SW 1271 (cell line): ENCODE measurements at regions not wholly inside any gene's neighbourhood (a gene's known extent, or its start where the extent isn't known, plus 50 kb on each side); places are given as distances from the start of the nearest gene placed in this dataset.
"Not testable (repeated sequence)": the region's sequence is repeated elsewhere in the genome, so short reads cannot be mapped to it uniquely, and the experiment has no call there.

ENCODE experiments used
- DNase-seq, 2 experiments: peaks; one replicate each; lab custom pipeline; 2025; lab: John Stamatoyannopoulos, UW

DNA sequence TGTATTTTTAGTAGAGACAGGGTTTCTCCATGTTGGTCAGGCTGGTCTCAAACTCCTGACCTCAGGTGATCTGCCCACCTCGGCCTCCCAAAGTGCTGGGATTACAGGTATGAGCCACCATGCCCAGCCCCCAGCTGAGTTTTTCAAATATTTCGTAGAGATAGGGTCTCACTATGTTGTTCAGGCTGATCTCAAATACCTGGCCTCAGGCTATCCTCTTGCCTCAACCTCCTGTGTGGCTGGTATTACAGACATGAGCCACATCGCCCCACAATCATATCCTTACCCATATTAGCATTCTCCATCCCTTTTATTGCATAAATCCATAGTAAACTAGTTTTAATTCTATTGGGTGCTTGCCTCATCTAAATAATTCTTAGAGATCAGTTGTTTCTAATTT lies 157.6 kb upstream of the HEY2 start:
- DNase-seq: not testable (repeated sequence)

DNA sequence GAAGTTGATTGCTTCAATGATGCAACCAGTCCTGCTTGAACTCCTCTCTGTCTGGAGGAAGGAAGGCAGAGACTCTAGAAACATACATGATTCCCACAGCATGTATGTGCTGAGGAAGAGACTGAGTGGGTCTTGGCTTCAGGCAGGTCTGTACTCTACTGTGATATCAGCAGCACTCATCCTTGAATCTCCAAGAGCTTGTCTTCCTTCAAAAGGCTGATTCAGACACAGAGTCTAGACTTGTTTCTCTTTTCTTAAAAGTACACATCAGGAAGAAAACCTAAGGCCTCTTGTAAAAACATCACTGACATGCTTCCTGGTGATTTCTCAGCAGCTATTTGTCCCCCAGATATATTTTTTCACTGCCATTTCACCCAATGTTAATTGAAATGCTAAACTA lies 155.7 kb upstream of the HEY2 start:
- DNase-seq: no peak

DNA sequence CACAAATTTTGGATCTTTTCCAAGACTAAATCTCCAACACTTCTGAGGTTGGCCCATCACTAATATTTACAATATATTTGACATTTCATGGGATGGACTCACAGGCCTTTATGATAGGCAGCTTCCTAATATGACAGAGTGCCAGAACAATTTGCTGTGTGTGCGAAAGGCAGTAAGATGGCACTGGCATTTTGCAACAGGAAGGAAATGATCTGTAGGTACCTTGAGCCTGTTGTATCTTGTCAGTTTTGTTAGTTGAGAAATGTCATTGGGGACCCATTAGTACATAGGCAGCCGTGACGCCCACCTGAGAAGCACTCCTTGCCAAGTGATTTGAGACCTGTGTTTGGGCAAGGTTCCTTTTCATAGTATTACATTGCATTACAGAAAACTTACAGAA lies 153.4 kb upstream of the HEY2 start:
- no peak for DNase-seq

DNA sequence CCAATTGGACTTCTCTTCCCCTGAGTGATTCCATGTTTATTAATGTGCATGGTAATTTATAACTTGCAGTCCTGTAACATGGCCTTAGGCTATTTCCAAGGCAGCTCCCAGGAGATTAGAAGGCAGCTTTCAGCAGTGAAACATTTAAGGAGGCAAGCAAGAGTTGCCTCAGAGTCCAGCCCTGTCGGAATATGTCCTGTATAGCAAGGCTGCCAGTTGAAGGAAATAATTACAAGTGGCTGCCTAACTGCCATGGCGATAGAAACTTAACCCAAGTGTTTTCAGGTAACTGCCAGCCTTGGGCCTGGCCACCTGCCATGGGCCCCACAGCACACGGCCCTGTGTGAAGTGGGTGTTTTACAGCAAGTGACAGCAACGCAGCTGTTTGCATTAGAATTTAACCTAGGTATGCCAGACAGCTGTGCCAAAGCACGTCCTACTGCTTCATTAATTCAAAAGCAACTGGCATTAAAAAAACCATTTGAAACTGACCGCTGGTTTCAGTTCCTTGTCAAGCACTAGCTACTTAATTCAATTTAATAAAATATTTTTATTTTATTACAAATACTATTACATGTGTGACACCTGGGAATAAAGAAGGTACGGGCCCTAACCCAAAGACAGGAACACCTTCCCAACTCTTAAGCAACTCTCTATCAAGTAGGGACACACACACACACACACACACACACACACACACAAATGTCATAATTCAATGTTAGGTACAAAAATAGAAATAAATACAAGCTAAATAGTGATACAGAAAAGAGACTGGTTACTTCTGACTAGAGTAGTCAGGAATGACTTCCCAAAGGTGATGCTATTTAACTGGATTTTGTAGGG lies 151.8 kb upstream of the HEY2 start:
- no peak for DNase-seq

DNA sequence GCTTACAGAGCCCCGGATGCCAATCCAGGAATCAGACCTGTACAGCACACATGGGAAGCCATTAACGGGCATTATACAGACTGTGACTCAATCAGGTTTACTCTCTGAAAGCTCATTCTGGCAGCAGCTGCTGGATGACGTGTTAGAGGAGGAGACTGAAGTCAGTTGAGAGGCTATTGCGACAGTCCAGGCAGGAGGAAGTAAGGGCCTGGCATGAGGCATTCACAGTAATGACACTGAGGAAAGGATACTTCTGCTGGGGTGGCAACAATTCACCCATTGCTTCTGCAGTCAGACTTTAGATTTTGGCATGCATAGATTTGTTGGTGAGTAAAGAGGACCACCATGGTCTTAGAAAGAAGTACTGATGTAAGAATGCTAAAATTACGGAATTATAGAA lies 151.0 kb upstream of the HEY2 start:
- DNase-seq: no peak

DNA sequence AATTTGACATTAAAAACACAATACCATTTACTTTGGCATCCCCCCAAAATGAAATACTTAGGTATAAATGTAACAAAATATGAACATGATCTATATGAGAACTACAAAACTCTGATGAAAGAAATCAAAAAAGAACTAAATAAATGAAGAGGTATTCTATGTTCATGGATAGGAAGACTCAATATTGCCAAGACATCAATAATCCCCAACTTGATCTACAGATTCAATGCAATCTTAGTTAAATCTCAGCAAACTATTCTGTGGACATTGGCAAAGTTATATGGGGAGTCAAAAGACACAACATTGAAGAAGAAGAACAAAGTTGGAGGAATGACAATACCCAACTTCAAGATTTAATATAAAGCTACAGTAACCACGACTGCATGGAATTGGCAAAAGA lies 145.2 kb upstream of the HEY2 start:
- no peak for DNase-seq

DNA sequence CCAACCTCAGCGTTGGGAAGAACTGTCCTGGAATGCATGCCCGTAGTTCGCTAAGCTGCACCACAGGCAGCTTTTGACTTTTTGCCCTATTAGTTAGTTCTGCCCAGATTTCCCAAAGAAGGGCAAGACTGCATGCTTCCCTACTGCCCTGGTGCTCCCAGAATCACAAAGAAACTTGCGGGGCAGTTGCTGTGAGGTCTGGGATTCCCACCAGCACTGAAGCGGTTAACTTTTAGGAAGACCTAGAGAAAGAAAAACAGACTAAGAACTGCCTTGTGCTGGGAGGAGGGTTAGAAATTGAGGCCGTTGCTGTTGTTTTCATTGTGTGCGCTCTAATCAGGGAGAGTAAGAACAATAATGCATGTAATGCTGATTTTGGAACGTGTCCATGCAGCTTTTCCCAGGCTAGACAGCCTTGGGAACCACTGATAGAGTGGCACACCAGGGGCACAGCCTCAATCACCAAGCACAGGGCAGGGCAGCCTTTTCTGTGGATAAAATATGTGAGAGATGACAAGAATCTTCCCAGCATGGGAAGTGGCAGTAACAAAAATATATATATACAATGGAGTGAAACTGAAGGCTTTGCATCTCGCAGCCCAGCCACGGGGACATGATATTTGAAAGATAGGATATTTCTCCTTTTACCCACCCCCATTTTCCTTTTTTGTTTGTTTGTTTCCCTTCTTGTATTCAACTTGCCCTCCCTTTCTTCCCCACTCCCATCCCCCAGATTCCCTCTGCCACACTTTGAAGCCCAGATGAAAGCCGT lies 137.7 kb upstream of the HEY2 start:
- DNase-seq: no peak

DNA sequence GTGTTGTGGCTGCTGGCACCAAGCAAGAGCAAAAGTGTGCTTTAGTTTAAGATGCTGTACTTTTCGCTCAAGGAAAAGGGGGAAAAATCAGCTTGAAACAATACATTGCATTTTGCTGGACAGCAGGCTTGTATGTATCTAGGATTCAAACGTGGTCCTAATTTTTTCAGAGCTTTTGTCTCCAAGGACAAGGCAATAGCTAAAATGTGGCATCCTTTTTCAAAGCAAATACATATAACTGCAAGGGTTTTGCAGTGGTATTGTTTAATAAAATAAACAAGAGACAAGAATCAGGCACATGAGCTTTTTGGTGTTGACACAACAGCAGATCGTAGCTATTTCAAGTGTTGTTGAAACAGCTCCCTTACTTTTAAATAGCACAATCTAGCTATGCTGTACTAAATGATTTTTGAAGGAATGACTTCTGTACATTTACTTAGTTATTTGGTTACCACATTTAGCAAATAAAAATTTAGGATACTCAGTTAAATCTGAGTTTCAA lies 137.0 kb upstream of the HEY2 start:
- no peak for DNase-seq

DNA sequence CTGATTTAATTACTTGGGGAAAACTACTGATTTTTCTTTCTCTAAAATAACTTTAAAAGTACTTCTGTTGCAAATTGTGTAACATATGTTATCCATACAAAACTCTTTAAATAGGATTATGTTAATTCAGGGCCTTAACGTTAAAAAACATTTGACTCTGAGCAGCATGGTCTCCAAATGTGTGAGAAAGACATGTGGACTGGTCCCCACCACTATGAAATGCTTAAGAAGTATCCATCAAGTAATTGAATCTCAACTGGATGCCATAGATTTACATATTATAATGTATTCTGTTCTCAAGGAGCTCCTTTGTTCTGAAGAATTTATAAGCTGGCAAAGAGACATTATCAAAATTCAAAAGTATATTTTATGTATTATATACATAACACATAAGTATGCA lies 130.8 kb upstream of the HEY2 start:
- no peak for DNase-seq

DNA sequence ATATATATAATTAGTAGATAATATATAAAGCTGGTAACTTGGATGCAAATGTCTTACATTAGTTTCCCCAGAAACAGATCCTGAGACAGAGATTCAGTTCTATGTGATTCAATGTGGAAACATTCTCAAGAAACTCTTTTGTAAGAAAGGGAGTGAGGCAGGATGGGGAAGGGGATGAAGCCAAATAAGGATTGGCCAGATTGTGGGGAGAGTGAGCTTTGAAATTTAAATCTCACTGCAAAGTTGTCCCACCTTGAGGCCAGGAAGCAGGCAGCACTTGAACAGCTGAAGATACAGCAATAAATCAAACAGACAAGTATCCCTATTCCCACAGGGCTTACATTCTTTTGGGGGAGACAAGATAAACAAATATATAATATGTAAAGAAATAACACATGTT lies 126.3 kb upstream of the HEY2 start:
- DNase-seq: no peak

DNA sequence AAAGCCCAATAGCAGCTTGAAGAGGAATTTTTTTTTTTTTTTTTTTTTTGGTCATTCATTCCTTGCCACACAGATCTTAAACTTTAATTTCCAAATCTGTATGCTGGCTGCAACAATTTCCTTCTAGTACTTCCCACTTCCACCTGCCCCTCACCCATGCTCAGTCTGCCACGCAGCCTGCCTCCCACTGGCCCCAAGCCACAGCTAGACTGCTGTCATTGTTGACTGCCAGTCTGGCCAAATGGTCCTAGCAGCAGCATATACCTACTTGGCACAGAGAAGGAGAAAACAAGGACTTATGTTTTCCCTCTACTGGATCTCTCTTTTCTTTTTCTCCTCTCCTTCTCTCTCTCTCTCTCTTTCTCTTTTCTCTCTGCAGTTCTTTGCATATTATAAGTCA lies 118.3 kb upstream of the HEY2 start:
- DNase-seq: no peak

DNA sequence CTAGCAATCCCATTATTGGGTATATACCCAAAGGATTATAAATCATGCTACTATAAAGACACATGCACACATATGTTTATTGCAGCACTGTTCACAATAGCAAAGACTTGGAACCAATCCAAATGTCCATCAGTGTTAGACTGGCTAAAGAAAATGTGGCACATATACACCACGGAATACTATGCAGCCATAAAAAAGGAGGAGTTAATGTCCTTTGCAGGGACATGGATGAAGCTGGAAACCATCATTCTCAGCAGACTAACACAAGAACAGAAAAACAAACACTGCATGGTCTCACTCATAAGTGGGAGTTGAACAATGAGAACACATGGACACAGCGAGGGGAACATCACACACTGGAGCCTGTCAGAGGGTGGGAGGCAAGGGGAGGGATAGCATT lies 113.4 kb upstream of the HEY2 start:
- not testable (repeated sequence) for DNase-seq

DNA sequence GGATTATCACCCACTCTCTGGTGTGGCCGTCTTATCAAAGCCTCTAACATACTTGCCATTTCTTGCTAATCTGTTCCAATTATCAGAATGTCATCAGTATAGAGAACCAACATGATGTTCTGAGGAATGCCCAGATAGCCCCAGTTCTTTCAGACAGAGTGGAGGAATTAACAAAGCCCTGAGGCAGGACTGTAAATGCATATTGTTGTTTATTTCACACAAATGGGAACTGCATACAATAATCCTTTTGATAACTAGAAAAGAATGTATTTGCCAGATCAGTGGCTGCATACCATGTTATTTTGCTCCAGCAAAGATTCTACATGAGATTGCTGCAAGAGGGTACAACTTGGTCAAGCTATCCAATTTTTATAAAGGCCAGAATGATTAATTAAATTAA lies 112.8 kb upstream of the HEY2 start:
- DNase-seq: no peak

DNA sequence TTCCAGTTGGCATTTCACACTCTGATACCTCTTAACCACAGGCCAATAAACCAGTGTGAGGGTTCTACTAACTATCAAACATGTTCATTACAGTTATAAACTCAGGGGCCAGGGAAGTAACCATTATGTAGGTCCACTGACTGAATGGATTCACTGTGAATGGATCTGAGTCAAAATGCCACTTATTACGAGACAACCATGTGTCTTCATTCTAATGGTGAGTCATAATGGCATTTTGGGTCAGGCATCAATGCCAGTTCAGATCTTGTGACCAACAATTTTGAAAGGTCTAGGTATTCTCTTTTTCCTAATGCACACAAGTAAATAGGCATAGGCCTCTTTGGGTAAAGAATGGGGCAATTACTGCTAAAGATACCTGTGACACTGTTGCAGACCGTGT lies 112.2 kb upstream of the HEY2 start:
- DNase-seq: no peak

DNA sequence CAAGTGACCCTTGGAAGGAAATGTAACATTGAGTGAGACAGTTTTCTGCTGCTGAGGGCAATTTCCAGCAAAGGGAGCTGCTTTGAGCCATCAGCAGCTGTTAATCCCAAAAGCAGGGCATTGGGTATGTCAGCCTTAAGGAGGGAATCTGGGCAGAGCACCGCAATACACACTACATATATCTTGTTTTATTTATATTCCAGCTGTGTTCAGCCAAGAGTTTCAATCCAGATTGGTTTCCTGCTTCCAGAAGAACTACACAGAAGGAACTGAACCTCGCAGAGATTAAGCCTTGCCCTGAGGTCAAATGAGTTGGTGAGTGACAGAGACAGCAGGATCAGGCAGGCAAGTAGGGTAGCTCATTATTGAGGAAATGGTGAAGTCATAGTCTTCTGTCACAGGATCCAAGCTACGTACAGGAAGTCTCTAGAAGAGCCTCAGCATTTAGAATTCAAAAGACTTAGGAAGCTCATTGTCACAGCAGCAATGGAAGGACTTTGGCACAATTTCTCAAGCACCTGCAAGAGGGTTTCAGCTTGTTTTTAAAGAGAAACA lies 109.9 kb upstream of the HEY2 start:
- DNase-seq: no peak

DNA sequence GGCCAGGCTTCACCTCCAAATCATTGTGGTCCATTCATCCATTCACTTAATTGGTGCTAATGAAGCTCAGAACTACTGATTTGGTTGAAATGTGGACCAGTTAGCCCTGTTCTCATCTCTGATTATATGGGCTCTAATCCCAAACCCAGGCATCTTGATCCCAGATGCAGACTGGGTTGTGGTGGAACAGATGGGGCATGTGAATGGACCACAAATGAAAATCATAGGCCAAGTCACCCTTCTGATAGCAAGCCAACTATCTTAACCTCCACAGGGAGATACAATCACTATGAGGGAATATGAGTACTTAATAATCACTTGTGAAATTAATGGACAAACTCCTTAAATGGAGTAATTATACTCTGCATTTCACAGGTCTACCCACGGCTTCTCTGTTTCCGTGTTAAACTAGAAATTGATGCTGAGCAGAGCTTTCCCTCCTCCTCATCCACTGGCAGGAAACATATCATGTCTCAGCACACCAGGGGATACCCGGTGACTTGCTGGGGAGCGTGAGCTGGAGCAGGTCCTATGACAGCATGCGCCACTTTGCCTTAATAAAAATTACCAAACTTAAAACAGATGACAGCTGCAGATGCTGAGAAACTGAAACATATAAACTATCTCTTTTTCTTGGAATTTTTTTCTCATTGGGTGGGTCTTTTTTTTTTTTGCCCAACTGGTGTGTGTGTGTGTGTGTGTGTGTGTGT lies 108.8 kb upstream of the HEY2 start:
- DNase-seq: no peak

DNA sequence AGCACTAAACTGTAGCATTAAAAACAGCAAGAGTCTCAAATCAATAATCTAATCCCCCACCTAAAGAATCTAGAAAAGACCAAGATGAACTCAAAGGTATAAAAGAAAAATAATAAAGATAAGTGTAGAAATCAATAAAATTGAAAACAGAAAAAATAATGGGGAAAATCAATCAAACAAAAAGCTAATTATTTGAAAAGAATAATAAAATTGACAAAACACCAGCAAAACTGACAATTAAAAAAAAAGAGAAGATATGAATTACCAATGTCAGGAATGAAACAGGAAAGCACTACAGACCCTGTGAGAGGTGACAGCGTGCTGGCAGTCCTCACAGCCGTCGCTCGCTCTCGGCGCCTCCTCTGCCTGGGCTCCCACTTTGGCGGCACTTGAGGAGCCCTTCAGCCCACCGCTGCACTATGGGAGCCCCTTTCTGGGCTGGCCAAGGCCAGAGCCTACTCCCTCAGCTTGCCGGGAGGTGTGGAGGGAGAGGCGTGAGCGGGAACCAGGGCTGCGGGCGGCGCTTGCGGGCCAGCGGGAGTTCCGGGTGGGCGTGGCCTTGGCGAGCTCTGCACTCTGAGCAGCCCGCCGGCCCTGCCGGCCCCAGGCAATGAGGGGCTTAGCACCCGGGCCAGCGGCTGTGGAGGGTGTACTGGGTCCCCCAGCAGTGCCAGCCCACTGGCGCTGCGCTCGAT lies 105.3 kb upstream of the HEY2 start:
- not testable (repeated sequence) for DNase-seq

DNA sequence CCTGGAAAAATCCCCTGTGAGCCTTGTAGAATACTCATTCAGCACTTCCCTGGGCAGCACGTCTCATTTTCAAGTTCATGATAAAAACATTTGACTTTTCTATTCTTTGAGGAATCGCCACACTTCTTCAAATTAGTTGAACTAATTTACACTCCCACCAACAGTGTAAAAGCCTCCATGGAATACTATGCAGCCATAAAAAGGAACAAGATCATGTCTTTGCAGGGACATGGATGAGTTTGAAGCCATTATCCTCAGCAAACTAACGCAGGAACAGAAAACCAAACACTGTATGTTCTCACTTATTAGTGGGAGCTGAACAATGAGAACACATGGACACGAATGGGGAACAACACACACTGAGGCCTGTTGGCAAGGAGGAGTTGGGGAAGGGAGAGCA lies 102.0 kb upstream of the HEY2 start:
- DNase-seq: no peak

DNA sequence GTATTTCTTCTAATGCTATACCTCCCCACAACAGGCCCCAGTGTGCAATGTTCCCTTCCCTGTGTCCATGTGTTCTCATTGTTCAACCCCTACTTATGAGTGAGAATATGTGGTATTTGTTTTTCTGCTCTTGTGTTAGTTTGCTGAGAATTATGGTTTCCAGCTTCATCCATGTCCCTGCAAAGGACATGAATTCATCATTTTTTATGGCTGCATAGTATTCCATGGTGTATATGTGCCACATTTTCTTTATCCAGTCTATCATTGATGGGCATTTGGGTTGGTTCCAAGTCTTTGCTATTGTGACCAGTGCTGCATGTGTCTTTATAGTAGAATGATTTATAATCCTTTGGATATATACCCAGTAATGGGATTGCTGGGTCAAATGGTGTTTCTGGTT lies 95.7 kb upstream of the HEY2 start:
- DNase-seq: not testable (repeated sequence)

DNA sequence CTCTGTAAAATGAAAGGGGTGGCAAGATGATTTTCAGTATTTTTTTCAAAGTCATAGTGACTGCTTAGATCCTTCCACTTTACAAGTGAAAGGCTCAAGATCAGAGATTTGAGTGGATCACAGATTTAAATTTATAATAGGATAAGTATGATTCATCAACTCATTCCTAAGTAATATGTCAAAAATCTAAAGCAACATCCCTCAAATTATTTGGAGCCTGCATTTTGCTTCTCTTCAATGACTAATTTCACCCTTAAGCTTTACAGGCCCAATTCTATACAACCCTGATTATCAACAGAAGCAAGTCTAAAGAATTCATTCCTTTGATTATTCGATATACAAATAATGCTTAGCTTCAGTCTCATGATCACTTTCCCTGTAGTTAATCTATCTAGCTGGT lies 93.9 kb upstream of the HEY2 start:
- DNase-seq: no peak

DNA sequence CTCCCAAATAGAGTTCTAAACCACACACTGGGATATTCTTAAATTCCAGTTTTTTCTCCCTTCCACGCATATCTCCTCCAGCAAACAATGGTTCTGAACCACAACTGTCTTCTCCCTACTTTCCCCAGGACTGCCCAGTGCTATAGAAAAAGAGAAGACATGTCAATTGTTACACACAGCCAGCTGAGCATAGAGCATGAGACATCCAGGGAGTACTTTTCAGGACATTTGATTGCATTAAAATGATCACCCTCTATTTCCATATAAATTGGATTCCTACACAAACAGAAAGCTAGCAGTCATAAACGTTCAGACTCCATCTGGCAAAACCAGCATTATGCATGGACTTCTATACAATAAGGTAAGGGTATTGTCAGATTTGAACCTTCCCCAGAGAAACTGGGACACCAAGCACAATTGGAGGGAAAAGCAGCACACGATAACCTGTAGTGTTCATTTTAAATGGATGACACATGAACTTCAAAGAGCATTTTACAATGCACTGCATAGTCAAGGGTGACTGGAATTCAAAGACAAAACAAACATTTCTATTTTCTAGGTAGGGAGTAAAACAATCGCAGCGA lies 93.1 kb upstream of the HEY2 start:
- no peak for DNase-seq
